ENCODE measurements at regions not wholly inside any gene's neighbourhood (a gene's known extent, or its start where the extent isn't known, plus 50 kb on each side); places are given as distances from the start of the nearest gene placed in this dataset.

DNA sequence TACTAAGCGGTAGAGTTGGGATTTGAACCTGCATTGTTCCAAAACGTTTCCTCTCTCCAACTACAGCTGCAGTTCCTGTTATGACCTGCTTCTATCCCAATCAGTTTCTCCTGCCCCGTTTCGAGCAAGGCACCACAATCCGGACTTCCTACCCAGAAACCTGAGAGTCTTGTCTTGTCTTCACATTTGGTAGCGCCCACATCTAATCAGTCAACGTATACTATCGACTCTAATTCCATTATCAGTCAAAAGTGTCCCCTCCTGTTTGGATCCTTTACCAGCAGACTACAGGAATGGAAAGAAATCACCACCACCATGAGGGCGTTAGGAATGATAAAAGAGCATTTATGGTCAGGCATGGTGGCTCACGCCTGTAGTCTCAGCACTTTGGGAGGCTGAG lies 124.6 kb downstream of the AXIN2 start:
- TF ChIP-seq, protein P1, sequence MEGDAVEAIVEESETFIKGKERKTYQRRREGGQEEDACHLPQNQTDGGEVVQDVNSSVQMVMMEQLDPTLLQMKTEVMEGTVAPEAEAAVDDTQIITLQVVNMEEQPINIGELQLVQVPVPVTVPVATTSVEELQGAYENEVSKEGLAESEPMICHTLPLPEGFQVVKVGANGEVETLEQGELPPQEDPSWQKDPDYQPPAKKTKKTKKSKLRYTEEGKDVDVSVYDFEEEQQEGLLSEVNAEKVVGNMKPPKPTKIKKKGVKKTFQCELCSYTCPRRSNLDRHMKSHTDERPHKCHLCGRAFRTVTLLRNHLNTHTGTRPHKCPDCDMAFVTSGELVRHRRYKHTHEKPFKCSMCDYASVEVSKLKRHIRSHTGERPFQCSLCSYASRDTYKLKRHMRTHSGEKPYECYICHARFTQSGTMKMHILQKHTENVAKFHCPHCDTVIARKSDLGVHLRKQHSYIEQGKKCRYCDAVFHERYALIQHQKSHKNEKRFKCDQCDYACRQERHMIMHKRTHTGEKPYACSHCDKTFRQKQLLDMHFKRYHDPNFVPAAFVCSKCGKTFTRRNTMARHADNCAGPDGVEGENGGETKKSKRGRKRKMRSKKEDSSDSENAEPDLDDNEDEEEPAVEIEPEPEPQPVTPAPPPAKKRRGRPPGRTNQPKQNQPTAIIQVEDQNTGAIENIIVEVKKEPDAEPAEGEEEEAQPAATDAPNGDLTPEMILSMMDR (IDR thresholded peaks at IDR 0.05): no peak
- no peak for TF ChIP-seq ZFX (IDR thresholded peaks at IDR 0.05; ENCODE audit: borderline replicate concordance)
- H3K27ac ChIP-seq: no peak overlapping the region

DNA sequence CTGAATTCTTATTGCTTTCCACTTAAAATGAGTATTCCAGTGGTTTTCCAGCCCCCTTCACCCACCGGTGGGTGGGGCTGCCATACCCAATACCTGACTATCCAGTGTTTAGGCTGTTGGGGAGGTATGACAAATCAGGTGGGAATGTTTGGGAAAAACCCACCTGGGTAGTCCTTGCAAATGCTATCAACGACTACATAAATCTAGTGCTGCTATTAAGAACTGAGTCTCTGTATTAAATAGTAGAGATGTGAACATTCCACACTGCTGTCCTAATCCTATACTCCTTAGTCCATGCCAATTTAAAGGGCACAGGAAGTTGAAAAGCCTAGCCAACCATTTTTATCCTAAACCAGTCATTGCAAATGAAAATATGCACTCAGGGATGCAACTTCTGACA lies 126.6 kb downstream of the AXIN2 start:
- TF ChIP-seq, protein P1 (IDR thresholded peaks at IDR 0.05): no peak
- no peak for TF ChIP-seq ZFX (IDR thresholded peaks at IDR 0.05; ENCODE audit: borderline replicate concordance)
- no peak overlapping the region for H3K27ac ChIP-seq

DNA sequence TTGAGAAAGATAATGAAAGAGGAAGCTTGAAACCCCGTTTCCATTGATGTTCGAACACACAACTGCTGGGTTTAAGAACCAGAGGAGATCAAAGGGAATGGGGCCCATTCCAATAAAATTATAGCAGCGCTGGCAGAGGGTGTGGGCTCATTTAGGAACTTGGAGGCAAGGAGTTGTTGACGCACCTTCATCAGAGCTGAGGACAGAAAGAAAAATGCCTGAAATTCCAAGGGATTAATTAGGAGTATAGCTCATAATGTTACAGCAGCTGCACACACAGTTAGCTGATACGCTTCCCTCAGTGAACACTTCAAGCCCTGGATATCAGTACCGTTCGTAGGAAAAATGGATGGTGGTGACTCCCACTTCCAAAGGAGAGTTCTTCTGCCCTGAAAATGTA lies 127.2 kb downstream of the AXIN2 start:
- no peak overlapping the region for H3K27ac ChIP-seq
- no peak for TF ChIP-seq ZFX (IDR thresholded peaks at IDR 0.05; ENCODE audit: borderline replicate concordance)
- TF ChIP-seq, protein P1 (IDR thresholded peaks at IDR 0.05): no peak

DNA sequence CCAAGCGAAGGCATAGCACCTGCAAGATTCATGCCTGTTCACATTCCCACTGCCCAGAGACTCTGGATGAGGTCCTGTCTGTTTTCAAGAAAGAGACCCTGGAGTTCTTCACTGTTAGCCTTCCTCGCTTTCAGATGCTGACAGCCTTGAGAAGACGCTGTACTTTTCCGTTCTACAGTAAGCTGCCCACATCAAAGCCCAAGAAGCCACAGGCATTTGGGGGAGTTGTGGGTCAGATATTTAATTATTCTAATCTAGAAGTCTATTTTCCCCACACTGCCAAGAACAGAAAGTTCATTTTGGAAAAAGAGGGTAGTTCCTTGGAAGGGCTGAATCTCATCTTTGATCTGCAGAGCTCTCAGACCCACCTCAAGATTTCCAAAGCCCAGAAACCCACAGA lies 127.9 kb downstream of the AXIN2 start:
- TF ChIP-seq, protein P1 (IDR thresholded peaks at IDR 0.05): no peak
- no peak for TF ChIP-seq ZFX (IDR thresholded peaks at IDR 0.05; ENCODE audit: borderline replicate concordance)
- no peak overlapping the region for H3K27ac ChIP-seq

DNA sequence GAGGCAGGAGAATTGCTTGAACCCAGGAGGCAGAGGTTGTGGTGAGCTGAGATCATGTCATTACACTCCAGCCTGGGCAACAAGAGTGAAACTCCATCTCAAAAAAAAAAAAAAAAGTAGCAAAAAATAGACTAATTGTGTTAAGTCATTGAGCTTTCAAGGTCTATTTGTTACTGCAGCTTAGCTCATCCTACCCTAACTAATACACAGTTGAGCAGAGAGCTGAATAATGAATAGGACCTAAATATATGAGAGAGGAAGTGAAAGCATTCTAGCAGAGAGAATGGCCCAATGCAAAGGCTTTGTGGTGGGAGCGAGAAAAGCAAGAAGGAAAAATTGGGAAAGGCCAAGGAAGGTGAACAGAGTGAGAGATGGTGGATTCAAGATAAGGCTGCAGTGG lies 128.3 kb downstream of the AXIN2 start:
- TF ChIP-seq ZFX (IDR thresholded peaks at IDR 0.05; ENCODE audit: borderline replicate concordance): no peak
- TF ChIP-seq, protein P1 (IDR thresholded peaks at IDR 0.05): no peak
- H3K27ac ChIP-seq: no peak overlapping the region

DNA sequence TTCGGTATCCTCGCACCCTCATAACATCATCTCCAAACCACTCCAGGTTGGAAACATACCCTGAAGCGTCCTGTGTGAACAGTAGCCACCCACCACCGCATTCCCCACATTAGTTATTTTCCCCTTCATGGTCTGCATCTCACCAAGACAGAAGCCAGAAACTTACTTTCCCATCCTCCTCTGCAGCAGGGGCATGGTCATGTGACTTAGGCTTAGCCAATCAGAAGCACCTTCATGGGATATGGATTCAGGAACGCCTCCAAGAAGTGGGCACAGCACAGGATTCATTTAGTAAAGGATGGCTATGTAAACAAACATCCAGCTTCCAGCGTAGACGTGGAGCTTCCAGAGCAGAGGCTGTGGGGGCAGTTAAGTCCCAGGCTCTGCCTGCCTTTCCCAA lies 130.3 kb downstream of the AXIN2 start:
- no peak for TF ChIP-seq ZFX (IDR thresholded peaks at IDR 0.05; ENCODE audit: borderline replicate concordance)
- TF ChIP-seq, protein P1 (IDR thresholded peaks at IDR 0.05): no peak
- H3K27ac ChIP-seq: no peak overlapping the region

DNA sequence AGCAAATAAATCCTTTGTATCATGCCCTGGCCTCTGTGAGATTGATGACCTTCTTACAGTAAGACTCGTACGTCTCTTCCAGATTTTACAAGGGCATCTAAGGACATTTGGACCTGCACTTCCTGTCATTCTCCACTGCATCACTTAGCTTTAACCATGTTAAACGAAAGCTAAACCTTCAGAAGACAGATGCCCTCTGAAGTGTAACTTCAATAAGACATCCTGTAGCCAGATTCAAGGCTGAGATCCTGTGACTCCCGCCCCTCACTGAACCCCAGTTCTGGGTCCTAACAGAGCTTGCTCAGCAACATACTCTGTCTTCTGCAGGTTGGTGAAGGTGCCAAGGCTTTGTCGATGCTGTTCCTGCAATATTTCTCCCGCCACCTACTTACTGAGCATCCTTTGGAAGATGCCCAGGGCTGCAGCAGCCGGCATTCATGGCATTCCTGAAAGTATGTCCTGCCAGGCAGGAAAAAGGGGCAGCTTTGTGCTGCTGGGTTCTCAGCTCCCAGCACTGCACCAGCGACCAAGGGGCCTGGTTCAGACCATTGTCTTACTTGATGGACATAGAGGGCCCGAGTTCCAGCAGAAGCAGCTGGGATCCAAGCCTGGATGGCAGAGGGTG lies 131.1 kb downstream of the AXIN2 start:
- TF ChIP-seq, protein P1 (IDR thresholded peaks at IDR 0.05): no peak
- TF ChIP-seq ZFX (IDR thresholded peaks at IDR 0.05; ENCODE audit: borderline replicate concordance): no peak

More for the DNA sequence above, 131.1 kb downstream of the AXIN2 start:
- no peak overlapping the region for H3K27ac ChIP-seq

Data from 22Rv1 (cell line).